ENCODE measurements at regions not wholly inside any gene's neighbourhood (a gene's known extent, or its start where the extent isn't known, plus 50 kb on each side); places are given as distances from the start of the nearest gene placed in this dataset.

DNA sequence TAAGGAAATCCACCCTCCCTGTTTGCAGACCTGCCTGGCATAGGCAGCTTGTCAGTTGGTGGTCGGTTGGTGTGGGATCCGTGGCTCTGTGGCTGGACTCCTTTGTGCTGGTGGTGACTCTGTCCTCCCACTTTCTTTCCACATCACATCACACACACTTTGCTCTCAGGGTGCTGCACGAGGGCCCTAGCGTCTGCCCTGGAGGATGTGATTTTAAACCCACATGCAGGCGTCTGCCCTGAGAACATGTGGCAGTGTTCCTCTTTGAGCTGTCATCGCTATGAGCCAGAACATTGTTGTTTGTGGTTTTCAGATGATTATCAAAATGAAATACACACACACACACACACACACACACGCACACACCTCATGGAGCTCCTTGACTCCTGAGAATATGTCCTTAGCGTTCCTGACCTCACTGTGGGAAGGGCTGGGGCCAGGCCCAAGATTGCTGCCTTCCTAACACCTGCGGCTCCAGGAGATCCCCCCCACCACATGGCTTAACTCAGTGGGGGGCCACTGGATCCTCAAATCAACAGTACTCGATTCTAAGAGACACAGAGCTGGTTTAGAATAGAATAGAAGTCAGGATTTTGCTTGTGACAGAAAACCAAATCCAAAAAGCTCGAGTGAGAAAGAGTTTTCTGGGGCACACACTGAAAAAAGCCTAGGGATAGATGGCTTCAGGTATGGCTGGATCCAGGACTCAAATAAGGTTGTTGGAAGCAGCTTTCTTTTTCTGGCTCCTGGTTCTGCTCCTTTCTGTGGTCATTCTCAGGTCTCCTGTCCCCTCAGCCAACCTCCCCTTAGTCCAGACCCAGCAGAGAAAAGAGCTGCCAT, 54.8 kb downstream of the RTP5 start:
- DNase-seq (ENCODE audit: low read depth): no peak

DNA sequence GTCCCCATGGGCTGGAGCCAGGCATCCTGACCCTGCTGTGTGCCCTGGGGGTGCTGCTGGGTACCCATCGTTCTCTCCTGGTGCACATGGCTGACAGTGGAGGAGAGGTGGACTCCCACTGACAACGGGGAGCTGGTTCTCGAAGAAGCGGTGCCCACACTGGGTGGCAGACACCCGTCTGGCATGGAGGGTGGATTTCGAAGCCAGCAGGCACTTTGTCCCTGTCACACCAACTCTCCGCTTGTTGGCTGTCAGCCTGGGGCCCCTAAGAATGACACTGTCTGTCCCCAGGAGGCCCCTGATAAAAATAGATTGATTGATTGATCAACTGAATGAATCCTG, 55.4 kb downstream of the RTP5 start:
- no peak for DNase-seq (ENCODE audit: low read depth)

DNA sequence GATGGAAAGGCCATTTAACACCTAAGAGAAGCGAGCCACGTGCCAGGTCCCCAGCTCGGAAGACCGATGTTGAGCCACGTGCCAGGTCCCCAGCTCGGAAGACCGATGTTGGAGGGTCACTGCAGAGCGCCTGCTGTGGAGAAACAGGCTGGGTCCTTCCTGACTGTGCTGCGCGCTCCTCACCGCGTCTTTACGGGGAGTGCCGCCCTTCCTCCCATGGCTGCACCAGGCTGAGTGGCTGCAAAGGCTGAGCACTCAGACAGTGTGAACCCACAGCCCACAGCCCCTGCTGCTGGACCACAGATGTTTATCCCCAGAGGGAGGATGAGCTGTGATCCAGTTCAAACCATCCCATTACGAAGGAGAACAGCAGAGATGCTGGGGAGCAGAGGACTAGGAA, 55.7 kb downstream of the RTP5 start:
- DNase-seq (ENCODE audit: low read depth): no peak

DNA sequence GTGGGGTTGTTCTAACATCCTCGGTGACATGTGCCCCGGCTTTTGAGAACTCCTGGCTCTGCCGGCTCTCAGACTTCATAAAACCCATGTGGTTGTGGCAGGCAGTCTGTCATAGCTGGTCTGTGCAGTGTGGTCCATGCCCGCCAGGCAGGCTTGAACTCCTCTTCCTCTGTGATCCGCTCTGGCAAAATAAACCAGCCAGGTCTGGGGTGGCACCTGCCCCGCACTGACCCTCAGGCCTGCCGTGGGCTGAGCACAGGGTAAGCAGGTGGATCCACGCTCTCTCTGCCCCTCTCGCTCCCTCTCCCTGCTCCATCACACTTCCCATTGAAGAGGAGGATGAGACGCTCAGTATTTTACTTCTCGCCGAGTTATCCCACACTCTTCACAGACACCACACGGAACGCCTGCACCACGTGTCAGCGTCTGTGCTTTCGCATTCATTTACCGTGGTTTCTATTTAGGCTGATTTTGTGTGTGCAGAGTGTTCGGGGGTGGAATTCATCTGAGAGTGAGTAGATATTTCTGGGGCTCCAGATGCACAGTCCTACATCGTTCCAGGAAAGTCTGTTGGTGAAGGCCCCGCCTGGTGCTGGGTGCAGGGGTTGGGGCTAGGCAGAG, 56.4 kb downstream of the RTP5 start:
- DNase-seq (ENCODE audit: low read depth): no peak

DNA sequence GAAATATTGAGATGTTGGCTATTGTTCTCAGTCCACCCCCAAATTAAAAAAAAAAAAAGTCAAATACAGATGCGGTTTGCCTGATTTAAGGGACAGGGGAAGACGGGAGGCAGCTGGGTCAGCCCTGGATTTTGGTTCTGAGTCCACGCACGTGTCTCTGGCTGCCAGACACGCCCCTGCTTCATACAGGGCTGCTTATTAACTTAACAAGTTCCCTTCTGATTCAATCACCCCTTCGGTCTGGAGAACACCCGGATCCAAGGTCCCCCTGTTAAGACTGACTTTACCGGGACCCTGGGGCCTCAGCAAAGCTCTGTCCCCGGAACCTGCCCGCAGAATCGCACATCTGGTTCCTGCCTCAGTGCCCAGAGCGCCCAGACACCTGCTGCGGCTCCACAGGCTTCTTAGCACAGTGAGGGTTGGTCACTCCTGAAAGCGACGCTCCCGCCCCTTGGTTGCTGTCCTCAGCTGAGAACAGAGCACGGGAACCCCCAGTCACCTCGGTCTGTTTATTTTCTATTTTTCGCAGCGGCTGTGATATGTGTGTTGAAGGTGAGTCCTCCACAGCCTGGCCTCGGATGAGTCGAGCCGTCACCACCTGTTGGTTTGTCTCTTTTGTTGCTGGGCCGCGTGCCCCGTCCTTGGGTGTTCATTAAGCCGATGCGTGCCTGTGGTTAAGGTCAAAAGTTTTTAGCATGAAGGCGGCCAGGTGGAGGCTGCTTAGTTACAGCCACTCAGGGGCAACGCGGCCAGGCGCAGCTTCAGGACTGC, 57.2 kb downstream of the RTP5 start:
- no peak for DNase-seq (ENCODE audit: low read depth)

DNA sequence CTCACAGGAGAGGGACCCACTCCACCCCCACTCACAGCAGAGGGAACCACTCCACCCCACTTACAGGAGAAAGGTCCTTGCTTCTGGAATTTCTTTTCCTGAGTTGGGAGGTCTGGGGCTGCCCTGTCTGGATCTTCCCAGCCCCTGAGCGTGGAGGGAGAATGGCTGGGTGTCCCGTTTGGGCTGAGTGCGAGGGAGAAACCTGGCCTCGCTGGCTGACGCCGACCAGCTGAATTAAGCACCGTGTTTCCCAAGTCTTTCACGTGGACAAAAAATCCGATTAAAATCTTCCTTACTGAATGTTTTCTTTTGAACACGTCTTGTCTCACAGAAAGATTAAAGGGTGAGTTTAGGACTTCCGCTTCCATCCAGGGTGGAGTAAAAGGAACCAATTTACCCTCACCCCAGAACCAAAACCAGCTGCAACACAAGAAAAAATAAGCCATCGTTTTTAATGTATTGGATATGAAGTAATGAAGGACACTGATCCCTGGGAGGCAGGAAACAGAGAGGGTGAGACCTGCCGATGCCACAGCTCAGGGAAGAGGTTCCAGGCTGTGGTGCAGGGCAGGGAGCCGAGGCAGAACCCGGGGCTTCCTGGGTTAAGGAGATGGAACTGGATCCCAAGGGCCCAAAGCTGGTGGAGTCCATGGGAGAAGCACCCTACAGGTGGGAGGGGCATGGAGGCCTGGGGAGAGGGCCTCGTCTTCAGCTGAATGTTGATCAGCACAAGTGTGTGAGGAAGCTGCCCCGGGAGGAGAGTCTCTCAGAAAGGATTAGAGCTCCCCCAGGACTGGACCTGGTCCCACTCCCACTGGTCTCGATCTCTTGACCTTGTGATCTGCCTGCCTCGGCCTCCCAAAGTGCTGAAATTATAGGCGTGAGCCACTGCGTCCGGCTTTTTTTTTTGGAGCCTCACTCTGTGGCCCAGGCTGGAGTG, 60.3 kb downstream of the RTP5 start:
- no peak for DNase-seq (ENCODE audit: low read depth)

DNA sequence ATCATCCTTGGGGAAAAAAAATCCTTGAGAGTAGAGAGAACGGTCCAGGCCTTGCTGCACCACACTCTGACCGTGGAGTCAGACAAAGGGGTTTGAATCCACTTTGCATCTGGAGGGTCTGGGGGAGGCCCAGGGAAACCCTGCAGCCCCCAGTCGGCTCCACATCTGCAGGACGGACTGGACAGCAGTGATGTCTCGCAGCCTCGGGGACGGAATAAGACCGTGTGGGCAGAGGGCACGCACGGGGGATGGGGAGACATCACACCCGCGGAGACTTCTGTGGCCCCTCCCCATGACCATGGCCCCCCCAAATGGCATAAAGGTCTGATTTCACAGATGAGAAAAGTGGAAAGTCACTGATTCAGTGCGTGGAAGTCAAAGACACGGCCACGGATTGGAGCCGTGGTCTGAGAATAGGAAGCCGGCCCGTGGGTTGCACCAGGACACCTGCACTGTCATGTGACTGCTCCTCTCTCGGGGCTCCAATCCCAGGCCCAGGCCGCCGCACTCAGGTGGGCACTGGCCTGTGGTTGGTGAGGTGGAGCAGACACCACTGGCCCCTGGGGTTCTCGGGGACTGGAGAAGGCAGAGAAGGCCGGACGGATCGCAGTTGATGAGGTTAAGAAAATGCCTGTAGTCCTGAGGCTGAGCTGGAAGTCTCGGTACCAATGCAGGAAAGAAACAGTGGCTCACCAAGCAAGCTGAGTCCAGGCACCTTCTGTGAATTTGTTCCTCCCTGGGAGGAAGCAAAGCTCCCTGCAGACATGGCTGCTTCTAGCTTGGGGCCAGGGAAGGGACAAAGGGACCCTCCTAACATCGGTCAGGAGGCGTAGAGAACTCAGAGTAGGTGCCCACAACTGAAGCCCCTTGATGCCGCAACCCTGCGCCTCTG, 61.8 kb downstream of the RTP5 start:
- no peak for DNase-seq (ENCODE audit: low read depth)

DNA sequence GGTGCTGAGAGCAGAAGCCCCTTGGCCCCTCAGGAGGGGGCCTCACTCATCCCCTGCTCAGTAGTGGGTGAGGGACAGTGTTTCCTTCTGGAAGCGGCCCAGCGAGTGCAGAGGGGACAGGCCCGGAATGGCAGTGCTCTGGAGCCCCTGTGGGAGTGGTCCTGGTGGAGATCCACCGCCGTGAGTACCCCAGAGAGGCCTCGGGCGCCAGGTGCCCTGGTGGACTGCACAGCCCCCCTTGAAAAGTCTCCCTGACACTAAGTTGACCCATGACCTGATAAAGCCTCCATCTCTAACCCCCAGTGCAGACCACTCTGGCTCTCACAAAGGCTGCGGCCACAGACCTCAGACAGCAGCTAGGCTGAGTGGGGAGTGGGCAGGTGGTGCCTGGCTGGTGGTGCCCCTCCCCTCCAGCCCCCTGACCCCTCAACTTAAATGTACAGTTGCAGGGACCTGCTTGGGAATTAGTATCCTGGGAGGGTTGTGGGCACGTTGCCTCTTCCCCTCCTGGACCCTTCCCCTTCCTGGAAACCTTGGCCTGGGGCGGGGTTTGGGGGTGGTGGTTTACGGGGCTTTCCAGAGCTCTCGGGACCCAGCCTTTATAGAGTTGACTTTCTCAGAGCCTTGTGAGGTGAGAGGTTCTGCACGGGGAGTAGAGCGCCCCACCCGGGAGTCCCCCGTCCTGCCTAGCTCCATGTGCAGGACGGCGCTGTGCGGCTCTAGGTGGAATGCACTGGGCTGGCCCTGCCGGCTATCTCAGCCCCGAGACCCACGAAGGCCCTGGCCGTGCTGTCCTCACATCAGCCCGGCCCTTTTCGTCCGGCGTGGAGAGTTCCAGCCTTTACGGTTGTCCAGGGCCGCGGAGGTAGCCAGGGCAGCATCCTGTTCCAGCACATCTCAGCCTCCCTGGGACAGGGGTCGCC, 62.7 kb downstream of the RTP5 start:
- no peak for DNase-seq (ENCODE audit: low read depth)

DNA sequence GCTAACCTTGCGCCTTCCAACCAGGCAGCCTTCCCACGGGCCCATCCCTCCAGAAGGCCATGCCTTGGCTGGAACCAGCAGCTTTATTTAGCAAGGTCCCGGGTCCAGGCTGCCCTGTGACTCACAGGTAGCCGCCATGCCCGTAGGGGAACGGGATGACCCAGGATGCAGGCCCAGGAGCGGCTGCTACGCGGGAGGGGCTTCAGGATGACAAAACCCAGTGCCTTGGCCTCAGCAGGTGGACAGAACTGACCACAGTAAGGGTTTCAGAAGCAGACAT, 63.3 kb downstream of the RTP5 start:
- no peak for DNase-seq (ENCODE audit: low read depth)

DNA sequence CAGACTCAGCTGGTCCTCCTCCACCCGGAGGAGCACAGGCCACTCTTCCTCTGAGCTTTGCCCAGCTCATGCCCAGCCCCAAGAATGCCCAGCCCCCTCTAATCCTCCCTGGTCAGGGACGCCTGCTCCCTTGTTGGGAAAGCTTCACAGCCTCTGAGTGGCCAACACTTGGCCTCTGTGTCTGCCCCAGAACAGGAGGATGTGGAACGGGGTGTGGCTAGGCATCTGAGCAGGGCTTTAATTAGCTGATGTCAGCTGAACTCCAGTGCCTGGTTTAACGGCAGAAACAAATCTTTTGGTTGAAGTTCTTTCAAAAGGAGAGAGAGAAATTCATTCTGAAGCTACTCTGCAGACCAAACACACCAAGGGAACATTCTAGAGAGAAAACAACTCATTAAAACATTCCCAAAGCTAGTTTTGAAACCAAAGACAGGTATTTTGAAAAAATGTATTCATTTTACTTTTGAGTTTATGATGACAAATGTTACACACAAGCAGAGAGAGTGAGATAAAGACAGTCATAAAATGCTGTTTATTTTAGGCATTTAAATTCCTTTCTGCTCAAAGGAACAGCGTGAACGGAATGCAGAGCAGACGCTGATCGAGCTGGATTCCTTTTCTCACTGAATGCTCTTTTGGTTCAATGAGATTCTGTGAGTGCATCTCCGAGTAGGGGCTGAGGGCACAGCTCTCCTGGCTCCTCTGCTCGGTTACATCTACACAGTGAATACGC, 63.8 kb downstream of the RTP5 start:
- DNase-seq (ENCODE audit: low read depth): no peak

DNA sequence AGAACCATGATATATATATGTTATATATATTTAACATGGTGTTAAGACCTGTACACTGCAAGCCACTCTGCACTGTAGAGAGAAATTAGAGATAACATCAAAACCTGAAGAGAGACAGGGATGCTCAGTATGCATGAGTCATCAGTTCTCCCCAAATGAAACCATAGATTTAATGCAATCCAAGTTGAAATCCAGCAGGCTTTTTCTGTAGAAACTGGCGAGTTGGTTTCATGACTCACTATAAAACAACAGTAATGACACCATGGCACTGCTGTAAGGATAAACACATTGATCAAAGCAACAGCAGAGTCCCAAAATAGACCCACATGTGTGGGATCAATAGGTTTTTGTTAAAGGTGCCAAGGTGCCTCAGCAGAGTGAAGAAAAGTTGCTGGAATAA, 65.8 kb downstream of the RTP5 start:
- DNase-seq (ENCODE audit: low read depth): no peak

DNA sequence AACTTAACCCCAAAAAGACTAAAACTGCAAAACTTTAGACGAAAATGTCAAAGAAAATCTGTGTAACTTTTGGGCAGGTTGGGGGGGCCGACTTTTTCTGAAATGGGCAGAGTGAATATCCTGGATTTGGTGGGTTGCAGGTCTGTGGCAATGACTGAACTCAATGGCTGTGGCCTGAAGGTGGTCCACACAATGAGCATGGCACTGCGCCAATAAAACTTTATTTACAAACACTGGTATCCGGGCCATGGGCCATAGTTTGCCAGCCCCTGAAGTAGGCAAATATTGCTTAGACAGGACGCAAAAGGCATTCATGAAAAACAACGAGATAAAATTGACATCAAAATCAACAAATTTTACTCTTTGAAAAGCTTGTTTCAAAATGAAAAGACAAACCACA, 66.2 kb downstream of the RTP5 start:
- DNase-seq (ENCODE audit: low read depth): no peak

DNA sequence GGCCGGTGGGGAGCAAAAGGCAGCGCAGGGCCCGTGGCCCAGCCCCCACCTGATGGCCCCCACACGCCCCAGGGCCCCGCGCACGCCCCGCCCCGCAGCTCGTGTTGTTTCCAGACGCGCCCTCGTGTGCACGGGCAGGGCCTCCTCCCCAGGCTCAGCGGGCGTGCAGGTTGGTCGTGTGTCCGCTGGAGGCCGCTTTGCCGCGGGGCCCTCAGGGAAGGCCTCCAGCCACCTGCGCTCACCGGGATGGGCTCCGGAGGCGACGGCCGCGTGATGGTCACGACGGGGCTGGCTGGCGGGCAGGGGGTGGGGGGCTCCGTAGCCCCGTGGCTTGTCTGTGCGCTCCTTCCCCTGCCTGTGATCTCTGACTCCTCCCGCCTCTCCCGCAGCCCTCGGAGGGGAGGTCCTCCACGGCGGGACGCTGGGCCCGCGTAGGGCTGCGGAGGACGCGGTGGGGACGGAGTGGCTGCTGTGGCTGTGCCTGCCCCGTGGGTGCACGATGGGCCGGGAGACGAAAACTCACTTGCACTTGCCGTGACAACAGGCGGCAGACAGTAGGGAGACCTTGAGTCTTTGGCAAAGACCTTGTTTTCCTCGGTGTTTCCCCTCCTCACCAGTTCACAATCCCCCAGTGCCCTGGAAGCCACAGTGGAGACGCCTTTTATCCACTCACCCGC, 67.1 kb downstream of the RTP5 start:
- no peak for DNase-seq (ENCODE audit: low read depth)

DNA sequence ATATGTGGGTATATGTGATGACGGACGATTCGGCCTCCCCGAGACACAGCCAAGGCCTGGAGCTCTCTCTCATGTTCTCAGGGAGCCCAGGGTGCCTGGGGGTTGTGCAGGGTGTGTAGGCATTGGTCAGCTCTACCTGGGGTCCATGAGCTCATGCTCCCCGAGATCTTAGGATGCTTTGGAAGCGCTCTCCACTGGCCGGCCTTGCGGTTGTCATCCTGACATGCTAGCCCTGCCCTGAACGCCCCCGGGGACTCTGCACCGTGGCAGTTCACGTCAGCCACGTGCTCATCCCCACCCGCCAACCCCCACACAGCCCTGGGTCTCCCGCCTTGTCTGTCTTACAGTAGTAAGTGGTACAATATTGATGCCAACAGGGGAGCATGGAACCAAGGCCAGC, 67.8 kb downstream of the RTP5 start:
- DNase-seq (ENCODE audit: low read depth): no peak

DNA sequence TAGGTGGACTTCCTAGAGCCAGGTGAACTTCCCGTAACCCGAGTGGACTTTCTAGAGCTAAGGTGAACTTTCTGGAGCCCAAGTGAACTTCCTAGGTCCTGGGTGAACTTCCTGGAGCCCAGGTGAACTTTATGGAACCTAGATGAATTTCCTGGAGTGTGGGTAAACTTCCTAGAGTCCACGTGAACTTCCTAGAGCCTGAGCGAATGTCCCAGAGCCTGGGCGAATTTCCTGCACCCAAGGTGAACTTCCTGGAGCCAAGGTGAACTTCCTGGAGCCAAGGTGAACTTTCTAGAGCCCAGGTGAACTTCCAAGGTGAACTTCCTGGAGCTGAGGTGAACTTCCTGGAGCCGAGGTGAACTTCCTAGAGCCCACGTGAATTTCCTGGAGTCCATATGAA, 70.0 kb downstream of the RTP5 start:
- no peak for DNase-seq (ENCODE audit: low read depth)

DNA sequence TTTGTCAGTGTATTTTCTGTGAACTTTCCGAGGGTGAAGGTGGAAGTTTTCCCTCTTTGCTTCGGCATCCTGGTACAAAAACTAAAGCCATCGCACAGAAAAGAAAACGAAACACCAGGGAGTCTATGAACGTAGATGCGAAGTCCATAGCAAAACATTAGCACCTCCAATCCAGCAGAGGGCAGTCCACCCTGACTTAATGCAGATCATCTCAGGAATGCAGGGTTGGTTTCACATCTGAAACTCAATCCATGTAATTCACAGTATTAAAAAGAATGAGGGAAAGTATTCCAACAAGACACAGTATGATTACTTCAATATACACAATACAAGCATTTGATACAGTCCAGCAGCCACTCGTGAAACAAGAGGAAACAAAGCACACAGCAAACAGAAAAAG, 70.8 kb downstream of the RTP5 start:
- no peak for DNase-seq (ENCODE audit: low read depth)

DNA sequence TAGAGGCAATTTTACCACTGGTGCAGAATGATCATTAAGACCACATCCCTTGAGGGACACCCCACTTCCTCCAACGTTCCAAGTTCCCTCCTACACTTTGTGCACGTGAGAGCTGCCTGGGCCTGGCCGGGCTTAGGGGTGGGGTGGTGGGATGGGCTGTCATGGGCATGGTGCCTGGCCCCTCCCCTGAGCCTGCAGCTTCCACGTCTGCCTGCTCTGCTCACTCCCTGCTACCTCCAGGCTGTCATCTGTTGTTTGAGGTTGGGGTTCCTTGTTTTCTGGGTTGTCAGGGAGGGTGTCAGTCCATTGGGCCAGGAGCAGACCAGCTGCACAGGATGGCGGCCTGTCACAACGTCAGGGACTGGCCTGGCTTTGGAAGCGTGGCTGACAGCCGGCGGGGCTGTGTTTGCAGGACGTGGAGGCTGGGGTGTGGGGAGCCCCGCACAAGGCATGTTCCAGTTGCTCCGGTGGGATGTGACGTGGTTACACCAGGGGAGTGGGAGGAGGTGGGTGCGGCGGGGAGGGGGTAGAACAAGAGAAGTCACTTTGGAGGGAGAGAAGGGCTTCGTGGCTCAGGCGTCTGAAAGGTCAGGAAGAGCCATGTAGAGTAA, 72.3 kb downstream of the RTP5 start:
- no peak for DNase-seq (ENCODE audit: low read depth)

DNA sequence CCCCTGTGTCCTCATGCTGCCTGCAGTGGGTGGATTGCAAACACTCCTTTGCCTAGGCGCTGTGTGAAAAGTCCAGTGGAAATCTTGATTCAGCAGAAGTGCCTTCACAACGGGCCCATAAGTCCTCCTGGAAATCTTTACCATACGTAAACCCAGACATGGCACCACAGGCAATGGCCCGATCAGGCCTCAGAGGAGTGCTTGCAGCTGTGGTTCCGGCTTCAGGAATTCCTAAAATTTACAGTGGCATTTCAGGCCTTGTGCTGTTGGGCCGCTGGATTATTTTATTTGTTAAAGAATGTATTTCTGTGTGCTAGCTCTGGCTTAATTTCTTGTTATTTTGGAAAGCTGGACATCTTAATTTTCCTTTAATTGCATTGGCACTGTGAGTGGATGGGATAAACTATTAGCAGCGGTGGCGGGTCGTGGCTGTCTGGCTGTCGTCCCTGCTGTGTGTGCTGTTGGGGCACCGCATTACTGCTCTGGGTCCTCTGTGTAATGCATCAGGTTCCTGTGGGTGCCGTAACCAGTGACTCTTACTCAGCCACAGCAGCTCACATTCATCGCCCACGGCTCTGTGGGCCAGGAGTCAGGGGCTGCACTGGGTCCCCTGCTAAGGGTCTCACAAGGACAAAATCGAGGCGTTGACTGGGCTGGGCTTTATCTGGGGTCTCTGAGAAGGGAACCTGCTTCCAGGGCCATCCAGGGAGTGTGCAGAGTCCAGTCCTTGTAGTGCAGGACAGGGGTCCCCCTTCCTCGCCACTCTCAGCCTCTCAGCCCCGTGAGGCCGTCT, 73.1 kb downstream of the RTP5 start:
- no peak for DNase-seq (ENCODE audit: low read depth)
